D721Med (cell line): ENCODE measurements at regions not wholly inside any gene's neighbourhood (a gene's known extent, or its start where the extent isn't known, plus 50 kb on each side); places are given as distances from the start of the nearest gene placed in this dataset.

Source experiments
- DNase-seq: peaks from one replicate; pipeline ENCODE4 v3.0.0; 2011; ENCODE audit warnings: low spot score; ENCODE audit not compliant: insufficient read length
- FAIRE-seq: peaks from 2 replicates; lab custom pipeline; 2011; peaks lifted over from hg19 to GRCh38; lab: Jason Lieb, UNC
- TF ChIP-seq, protein P1 (sequence below): IDR thresholded peaks from 2 replicates; pipeline ENCODE4 v1.5.1; 2012; ENCODE audit warnings: mild to moderate bottlenecking, control low read depth; ENCODE audit not compliant: insufficient read depth; ENCODE audit errors: missing control alignments

DNA sequence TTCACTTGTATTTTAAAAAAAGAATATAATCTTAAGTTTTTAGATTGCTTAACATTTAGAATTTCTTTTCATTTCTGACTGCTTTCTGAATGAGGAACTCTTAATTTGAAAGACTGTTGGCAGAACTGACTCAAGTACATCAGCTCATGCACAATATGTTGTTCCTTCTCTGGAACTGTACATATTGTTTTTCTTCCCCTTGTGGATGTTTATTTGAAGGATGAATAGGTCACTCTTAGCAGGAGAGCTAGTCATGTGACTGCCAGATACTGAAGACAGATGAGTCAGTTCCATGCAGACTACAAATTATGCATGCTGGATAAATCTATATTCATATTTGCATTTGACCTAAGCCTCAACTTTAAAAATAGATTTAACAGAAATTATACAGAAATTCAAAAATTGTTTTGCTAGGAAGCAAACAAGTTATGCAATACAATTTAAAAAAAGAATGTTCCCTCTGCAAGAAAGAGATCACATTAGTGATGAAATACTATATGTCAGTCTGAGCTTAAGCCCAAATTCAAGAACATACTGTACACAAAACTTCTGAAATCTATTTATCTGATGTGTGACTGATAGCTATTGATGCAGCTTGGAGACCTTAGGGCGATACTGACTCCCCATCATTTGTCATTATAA lies 1274.9 kb upstream of the GJE1 start:
- TF ChIP-seq, protein P1, sequence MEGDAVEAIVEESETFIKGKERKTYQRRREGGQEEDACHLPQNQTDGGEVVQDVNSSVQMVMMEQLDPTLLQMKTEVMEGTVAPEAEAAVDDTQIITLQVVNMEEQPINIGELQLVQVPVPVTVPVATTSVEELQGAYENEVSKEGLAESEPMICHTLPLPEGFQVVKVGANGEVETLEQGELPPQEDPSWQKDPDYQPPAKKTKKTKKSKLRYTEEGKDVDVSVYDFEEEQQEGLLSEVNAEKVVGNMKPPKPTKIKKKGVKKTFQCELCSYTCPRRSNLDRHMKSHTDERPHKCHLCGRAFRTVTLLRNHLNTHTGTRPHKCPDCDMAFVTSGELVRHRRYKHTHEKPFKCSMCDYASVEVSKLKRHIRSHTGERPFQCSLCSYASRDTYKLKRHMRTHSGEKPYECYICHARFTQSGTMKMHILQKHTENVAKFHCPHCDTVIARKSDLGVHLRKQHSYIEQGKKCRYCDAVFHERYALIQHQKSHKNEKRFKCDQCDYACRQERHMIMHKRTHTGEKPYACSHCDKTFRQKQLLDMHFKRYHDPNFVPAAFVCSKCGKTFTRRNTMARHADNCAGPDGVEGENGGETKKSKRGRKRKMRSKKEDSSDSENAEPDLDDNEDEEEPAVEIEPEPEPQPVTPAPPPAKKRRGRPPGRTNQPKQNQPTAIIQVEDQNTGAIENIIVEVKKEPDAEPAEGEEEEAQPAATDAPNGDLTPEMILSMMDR: no peak
- DNase-seq (no peak), FAIRE-seq (no peak)

DNA sequence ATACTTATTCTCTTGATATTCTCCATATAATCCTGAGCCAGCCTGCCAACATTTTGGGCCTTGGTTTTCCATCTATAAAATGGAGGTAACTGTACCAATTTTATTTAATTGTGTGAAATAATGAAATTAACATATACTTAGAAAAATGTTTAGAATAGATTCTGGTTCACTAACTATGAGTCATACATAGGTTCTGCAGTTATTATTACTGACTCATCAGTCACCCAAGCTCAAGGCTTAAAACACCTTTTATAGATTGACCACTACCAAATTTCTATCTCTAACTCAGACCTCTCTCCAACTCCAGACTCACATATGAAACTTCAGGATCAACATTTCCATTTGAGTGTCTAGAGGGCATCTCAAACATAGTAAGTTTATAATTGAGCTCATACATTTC lies 1277.2 kb upstream of the GJE1 start:
- FAIRE-seq: no peak

DNA sequence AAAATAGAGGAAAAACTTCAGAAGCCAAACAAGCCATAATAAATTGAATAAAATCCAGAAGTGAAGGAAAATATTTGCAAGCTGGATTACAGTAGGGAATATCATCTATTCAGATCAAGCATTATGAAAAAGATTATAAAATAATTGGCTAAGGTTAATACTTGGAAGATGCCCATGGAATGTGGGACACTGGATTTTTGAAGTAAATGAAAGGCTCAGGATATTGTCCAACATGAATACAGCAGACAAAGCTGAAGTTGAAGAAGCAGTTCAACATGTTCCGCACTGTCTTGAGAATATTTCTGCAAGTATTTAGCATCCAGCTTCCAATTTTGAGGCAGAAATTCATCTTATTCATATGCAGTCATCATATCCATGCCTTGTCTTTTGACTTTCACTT lies 1278.4 kb upstream of the GJE1 start:
- TF ChIP-seq, protein P1: no peak
- no peak for FAIRE-seq
- no peak for DNase-seq

More for the DNA sequence above, 1277.2 kb upstream of the GJE1 start:
- TF ChIP-seq, protein P1: no peak
- DNase-seq: no peak

DNA sequence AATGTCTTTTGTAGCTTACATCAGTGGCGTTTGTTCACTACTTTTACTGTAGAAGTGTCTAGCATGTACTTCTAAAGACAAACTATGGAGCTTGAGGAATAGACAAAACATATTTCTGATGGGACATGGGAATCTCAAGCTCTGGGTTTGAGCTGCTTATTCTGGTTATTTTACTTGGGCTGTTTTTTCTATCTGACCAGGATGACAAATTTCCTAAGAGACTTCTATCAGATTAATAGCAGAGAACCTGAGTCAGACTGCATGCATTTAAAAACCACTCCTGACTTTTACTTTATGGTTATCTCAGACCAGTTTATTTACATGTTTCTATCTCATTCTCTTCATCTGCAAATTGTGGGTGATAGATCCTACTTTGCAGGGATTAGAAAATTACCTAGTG lies 1282.3 kb upstream of the GJE1 start:
- FAIRE-seq (no peak), DNase-seq (no peak)
- TF ChIP-seq, protein P1: no peak

DNA sequence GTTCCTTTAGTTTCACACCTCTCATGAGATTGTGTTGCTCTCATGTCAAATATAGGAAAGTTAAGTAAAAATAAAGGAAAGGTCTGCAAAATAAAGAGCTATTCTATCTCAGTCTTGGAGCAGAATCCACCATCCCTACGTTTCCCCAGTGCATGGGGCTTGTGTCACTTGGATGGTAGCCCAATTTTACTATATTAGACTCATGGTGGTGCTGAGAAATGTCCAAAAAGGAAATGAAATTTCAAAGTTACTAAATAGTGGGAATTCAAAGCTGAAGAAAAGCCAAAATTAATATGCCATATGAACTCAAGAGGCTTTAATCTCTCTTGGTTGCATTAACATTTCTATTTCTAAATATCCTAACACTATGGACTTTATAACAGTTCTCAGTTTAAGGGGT lies 1283.3 kb upstream of the GJE1 start:
- FAIRE-seq: no peak
- TF ChIP-seq, protein P1: no peak
- no peak for DNase-seq

DNA sequence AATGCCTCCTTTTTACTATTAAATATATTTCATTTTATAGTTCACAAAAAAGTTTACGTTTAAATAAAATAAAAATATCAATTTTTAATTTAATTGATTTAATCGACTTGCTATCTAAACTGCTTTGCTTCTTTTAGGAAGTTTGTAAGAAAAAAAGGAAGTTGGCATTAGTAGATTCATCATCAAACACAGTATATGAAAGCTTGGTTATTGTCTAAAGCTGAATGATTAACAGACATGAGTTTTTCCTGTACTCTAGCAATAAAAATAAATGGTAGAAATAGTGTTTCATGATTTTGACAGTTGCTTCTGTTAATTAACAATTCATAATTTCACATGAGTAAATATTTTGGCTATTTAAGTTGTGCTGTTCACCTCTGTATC lies 1285.5 kb upstream of the GJE1 start:
- TF ChIP-seq, protein P1: no peak
- FAIRE-seq (no peak), DNase-seq (no peak)

DNA sequence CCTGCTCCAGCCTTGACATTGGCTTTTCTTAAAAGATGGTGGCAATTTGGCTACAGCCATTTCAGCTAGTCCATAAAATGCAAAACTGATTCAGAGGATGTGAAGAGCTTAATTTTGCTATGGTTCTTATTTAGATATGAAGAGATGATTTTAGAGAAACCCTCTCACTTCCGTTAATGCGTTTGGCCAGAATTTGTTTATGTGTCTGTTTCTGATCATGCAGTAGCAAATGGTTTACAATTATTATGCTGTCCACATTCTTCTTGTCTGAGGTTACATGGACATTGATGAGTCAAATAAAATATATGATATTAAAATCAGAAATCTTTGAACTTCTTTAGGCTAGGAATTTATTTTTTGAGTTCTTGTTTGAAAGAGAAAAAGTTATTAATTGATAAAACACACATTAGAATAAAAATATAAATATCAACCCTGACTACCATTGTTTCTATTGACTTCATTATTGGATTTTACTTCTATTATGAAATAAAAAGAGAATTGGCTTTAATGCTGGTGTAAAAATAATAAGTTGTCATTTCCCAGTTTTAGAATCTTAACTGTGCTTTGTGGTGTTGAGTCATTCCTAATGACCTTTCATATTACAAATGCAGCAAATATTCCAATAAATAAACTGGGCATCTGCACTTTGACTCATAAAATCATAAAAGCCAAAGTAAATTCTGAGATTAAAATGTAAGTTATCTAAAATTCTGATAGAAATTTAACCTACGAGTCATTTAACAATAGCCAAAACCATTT lies 1286.0 kb upstream of the GJE1 start:
- TF ChIP-seq, protein P1: no peak
- FAIRE-seq (no peak), DNase-seq (no peak)
